ENCODE measurements at regions not wholly inside any gene's neighbourhood (a gene's known extent, or its start where the extent isn't known, plus 50 kb on each side); places are given as distances from the start of the nearest gene placed in this dataset.
A peak's percentile ranks its signal among the peaks of the same experiment; 100 is the strongest.

GRCh38 chr14:54177641-54178621 lies 218.9 kb upstream of the CDKN3 start:
- peak; percentile 23 for DNase-seq

- peak; percentile 71 for DNase-seq
Observed at GRCh38 chr14:54182419-54183045, 214.3 kb upstream of the CDKN3 start.

- DNase-seq = no peak
Observed at GRCh38 chr14:54186821-54187763, 209.7 kb upstream of the CDKN3 start.

- DNase-seq = no peak
Observed at GRCh38 chr14:54188064-54188666, 208.6 kb upstream of the CDKN3 start.

- DNase-seq = no peak
Observed at GRCh38 chr14:54189333-54189732, 207.5 kb upstream of the CDKN3 start.

GRCh38 chr14:54189748-54190354 lies 207.0 kb upstream of the CDKN3 start:
- DNase-seq = peak; percentile 89

- no peak for DNase-seq
Observed at GRCh38 chr14:54191846-54192245, 205.0 kb upstream of the CDKN3 start.

- DNase-seq = no peak
Observed at GRCh38 chr14:54192610-54193009, 204.2 kb upstream of the CDKN3 start.

GRCh38 chr14:54193871-54194270 lies 202.9 kb upstream of the CDKN3 start:
- DNase-seq = no peak

GRCh38 chr14:54194501-54194900 lies 202.3 kb upstream of the CDKN3 start:
- peak; percentile 29 for DNase-seq

- no peak for DNase-seq
Observed at GRCh38 chr14:54197369-54197768, 199.4 kb upstream of the CDKN3 start.

GRCh38 chr14:54200726-54201125 lies 196.1 kb upstream of the CDKN3 start:
- peak; percentile 87 for DNase-seq

GRCh38 chr14:54202288-54202687 lies 194.5 kb upstream of the CDKN3 start:
- DNase-seq = no peak

GRCh38 chr14:54206516-54206915 lies 190.3 kb upstream of the CDKN3 start:
- no peak for DNase-seq

- peak; percentile 69 for DNase-seq
Observed at GRCh38 chr14:54207075-54207474, 189.7 kb upstream of the CDKN3 start.

- DNase-seq = peak; percentile 69
Observed at GRCh38 chr14:54207476-54208462, 189.0 kb upstream of the CDKN3 start.

GRCh38 chr14:54208751-54209150 lies 188.1 kb upstream of the CDKN3 start:
- no peak for DNase-seq

GRCh38 chr14:54209511-54210250 lies 187.1 kb upstream of the CDKN3 start:
- peak; percentile 71 for DNase-seq

- DNase-seq = peak; percentile 89
Observed at GRCh38 chr14:54211551-54212308, 185.1 kb upstream of the CDKN3 start.
